ENCODE measurements at regions not wholly inside any gene's neighbourhood (a gene's known extent, or its start where the extent isn't known, plus 50 kb on each side); places are given as distances from the start of the nearest gene placed in this dataset.

- DNase-seq (ENCODE audit: low spot score in 2 of 2): no peak
- H3K4me3 ChIP-seq (ENCODE audit: low read depth, poor library complexity, severe bottlenecking): no peak overlapping the region
- TF ChIP-seq POLR2A (IDR thresholded peaks at IDR 0.05) (no peak), CTCF (IDR thresholded peaks at IDR 0.05) (no peak)
- 42 to 53% methylated on average over 1 of the region's 1 CpG for WGBS, 2 donors
- intact Hi-C loops (cut with DNase I; ENCODE audit: low total_unique reads): no loop called here
Measured at GRCh38 chr9:31124389-31124788, 1260.1 kb upstream of the ACO1 start.

- intact Hi-C loops (cut with DNase I; ENCODE audit: low total_unique reads): no loop called here
- no peak for DNase-seq (ENCODE audit: low spot score in 2 of 2)
- TF ChIP-seq CTCF (IDR thresholded peaks at IDR 0.05) (no peak), POLR2A (IDR thresholded peaks at IDR 0.05) (no peak)
- WGBS, 2 donors: 77 to 80% methylated on average over 3 of the region's 3 CpGs
- no peak overlapping the region for H3K4me3 ChIP-seq (ENCODE audit: low read depth, poor library complexity, severe bottlenecking)
Measured at GRCh38 chr9:31135567-31135966, 1248.9 kb upstream of the ACO1 start.

- no peak for TF ChIP-seq CTCF (IDR thresholded peaks at IDR 0.05)
- TF ChIP-seq POLR2A (IDR thresholded peaks at IDR 0.05): no peak
- intact Hi-C loops (cut with DNase I; ENCODE audit: low total_unique reads): no loop called here
- WGBS, 2 donors: 93 to 94% methylated on average over 2 of the region's 2 CpGs
- no peak overlapping the region for H3K4me3 ChIP-seq (ENCODE audit: low read depth, poor library complexity, severe bottlenecking)
- DNase-seq (ENCODE audit: low spot score in 2 of 2): no peak
Measured at GRCh38 chr9:31136524-31136923, 1247.9 kb upstream of the ACO1 start.

- intact Hi-C loops (cut with DNase I; ENCODE audit: low total_unique reads): no loop called here
- TF ChIP-seq POLR2A (IDR thresholded peaks at IDR 0.05) (no peak), CTCF (IDR thresholded peaks at IDR 0.05) (no peak)
- DNase-seq (ENCODE audit: low spot score in 2 of 2): no peak
- no peak overlapping the region for H3K4me3 ChIP-seq (ENCODE audit: low read depth, poor library complexity, severe bottlenecking)
- 71 to 72% methylated on average over 6 of the region's 6 CpGs for WGBS, 2 donors
Measured at GRCh38 chr9:31137176-31138160, 1247.0 kb upstream of the ACO1 start.

- WGBS, 2 donors: 14 to 19% methylated on average over 1 of the region's 1 CpG
- intact Hi-C loops (cut with DNase I; ENCODE audit: low total_unique reads): no loop called here
- no peak for DNase-seq (ENCODE audit: low spot score in 2 of 2)
- H3K4me3 ChIP-seq (ENCODE audit: low read depth, poor library complexity, severe bottlenecking): no peak overlapping the region
- TF ChIP-seq CTCF (IDR thresholded peaks at IDR 0.05): no peak
- TF ChIP-seq POLR2A (IDR thresholded peaks at IDR 0.05): no peak
Measured at GRCh38 chr9:31140316-31140715, 1244.1 kb upstream of the ACO1 start.

Measured in lower leg skin (tissue), 4 donors.